Iris pigment epithelial cell (primary cell): ENCODE measurements at regions not wholly inside any gene's neighbourhood (a gene's known extent, or its start where the extent isn't known, plus 50 kb on each side); places are given as distances from the start of the nearest gene placed in this dataset.
A peak's percentile ranks its signal among the peaks of the same experiment; 100 is the strongest.
"Not testable (repeated sequence)": the region's sequence is repeated elsewhere in the genome, so short reads cannot be mapped to it uniquely, and the experiment has no call there.

ENCODE experiments used
- DNase-seq: peaks from one replicate; pipeline ENCODE4 v3.0.0-alpha.2; 2011; ENCODE audit warnings: low read depth

GRCh38 chr7:148472406-148472805, 118.2 kb upstream of the C7orf33 start:
- no peak for DNase-seq

- no peak for DNase-seq
Measured at GRCh38 chr7:148473703-148474480, 116.7 kb upstream of the C7orf33 start.

GRCh38 chr7:148474481-148475025, 116.0 kb upstream of the C7orf33 start:
- no peak for DNase-seq

GRCh38 chr7:148478551-148478950, 112.0 kb upstream of the C7orf33 start:
- DNase-seq = no peak

GRCh38 chr7:148480479-148481146, 110.0 kb upstream of the C7orf33 start:
- DNase-seq = no peak

DNA sequence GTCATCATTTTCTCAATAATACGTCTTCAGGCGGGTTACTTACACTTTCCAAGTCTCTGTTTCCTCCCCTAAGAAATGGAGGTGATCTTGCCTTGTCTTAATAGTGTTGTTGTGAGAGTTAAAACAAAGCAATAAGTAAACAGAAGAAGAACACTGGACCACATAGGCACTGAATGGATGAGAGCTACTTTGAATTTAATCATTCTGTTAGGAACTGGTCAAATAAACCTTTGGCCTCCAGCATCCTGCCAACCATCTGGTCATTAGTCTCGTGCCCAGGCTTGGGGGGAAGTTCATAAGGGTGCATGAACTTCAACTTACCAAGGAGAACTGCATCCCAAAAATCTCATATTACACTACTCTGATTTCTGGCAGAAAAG, 109.4 kb upstream of the C7orf33 start:
- no peak for DNase-seq

GRCh38 chr7:148481971-148482626, 108.5 kb upstream of the C7orf33 start:
- DNase-seq = no peak

- DNase-seq = no peak
Measured at GRCh38 chr7:148483515-148484308, 106.9 kb upstream of the C7orf33 start.

DNA sequence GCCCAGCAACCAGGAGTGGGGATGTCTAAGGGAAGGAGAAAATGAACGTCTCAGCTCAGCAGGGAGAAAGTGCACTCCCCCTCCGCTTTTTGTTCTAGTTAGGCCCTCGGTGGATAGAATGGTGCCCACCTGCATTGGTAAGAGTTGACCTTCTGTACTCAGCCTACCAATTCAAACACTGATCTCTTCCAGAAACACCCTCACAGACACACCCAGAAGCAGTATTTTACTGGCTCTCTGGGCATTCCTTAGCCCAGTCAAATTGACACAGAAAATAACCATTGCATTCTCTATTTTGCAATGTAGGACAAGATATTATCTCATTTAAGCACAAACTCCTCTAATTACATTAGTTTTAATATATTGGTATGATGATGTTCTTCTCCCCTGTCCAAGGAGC, 106.1 kb upstream of the C7orf33 start:
- DNase-seq = no peak

DNA sequence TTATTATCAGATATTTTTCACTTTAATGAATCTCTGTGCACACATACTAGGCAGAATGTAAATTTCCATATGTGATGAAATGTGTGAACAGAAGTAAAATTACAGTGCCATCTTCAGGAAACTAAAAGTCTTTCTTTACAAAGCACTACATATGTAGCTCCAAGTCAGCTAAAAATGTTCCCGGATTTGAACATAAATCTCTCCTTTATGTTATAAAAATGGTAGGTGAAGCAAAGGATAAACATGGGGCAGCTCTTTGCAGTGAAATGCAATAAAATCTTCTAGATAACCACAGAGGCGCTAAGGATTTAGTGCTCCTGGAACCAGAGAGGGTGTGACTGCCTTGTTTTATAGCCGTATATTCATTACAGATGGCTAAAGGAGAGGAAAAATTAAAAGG, 104.9 kb upstream of the C7orf33 start:
- DNase-seq = no peak

DNA sequence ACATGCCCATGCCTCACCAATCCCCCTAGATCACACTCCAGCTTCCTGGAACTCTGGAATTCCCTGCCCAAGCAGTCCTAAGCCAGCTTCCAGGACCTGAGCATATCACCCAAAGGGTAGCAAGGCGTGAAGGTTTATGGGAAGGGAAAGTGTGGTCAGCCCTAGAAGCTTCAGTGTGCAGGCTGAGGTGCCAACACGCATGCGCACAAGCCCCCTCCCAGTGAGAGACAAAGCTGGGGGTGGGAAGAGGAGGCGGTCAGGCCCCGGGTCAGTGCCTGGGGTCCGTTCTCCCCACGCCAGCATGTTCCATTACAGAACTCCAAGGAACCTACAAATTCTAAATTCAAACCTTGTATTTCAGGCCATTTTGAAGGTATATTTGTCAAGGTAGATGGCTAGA, 103.6 kb upstream of the C7orf33 start:
- DNase-seq = no peak

DNA sequence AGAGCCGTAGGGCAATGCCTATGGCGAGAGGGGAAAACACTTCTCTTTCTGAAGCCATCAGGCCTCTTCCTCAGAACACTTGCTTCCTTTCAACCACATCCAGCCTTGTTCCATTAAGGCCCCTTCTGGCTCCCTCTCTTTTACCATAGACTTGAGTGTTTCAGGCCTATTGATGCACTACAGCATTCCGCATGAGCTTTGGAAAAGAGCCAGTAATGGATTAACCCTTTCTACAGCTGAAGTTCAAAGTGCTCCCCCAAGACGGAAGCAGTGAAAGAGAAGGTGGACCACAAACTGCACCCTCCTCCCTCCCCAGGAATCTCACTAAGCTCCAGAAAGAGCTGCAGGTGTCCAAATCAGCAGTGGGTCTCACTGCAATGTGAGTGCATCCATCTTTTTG, 102.7 kb upstream of the C7orf33 start:
- DNase-seq = no peak

DNA sequence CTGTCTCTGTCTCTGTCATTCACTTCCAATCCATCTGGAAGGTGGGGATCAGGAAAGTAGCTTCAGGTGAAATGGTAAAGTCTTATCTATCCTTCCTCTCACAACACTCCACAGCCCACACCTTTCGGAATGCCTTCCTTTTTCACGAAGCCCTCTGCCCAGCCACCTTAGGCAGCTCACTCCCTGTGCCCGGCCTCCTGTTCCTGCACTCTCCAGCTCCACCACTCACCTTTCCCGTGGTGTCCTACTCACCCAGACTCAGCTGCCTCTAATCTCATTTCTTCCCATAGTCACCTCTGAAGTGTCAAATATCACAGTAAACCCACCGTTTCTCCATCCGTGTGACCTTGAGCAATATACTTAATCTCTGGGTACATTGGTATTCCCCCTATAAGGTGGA, 100.9 kb upstream of the C7orf33 start:
- DNase-seq = no peak

DNA sequence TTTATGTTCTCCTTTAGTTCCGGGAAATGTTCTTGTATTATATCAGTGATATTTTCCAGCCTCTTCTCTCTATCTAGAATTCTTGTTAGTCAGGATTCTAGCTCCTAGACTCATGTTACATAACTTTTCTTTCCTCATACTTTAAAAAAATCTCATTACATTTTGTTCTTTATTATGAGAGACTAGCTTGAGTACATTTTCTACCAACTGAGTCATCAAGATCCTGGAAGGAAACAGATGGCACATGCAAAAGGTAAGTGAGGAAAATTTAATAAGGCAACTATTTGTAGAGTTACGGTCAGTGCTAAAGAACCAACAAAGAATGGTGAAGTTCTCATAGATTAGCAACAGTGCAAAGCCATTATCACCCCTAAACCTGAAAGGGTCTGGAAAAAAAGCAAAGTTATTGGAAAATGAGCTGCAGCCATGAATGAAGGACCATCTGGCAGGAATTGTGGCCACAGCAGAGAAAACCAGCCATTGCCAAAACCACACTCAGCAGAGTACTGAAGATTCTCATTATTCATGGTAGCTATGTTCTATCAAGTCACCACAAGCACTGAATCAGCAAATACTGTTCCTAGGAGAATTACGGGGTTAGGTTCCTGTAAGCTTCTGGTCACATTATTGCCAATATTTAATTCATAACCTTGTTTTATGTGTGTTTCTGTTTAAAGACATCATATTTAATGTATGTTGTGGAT, 98.3 kb upstream of the C7orf33 start:
- peak; percentile 20 for DNase-seq

DNA sequence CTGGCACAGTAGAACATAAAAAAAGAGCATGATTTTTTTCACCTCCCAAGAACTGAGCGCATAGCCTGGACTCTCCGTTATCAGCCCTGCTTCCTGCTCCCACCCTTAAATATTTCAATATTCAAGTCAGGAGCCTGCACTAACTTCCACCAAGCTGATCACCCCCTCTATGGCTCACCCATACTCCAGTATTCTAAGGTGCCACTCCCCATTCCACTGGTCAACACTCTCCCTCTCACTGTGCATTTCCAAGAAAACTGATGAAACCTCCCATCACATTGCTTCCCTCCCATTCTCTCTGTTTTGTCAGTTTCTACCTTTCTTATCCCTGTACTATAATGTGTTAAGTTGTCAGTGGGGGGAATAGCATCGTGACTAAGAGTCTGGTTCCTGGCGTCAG, 95.0 kb upstream of the C7orf33 start:
- DNase-seq = no peak

- DNase-seq = no peak
Measured at GRCh38 chr7:148500978-148501377, 89.6 kb upstream of the C7orf33 start.

DNA sequence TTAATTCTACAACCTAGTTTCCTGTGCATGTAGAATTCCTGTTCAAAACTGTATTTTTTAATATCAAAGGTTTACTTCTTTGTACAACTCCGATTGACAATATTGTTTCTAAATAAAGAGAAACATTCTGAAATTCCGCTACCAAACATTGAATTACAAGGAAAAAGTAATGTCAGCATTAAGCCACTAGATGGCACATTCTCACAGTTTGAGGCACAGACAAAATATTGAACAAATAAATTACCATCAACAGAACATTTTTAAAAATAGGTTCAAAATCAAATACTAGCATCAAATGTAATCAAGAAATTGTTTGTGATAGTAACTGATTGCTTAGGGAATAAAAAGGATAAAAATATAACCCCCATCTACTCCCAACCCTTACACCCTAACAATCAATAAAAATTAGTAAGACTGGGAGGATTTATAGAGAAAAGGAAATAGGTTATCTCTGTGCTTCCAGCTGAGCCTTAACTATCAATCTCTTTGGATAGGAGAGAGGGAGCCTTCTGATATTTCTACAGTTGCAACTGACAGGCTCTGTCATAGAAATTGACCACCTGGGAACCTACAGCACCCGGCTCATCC, 86.6 kb upstream of the C7orf33 start:
- DNase-seq = peak; percentile 35

GRCh38 chr7:148505645-148506375, 84.8 kb upstream of the C7orf33 start:
- DNase-seq = no peak

DNA sequence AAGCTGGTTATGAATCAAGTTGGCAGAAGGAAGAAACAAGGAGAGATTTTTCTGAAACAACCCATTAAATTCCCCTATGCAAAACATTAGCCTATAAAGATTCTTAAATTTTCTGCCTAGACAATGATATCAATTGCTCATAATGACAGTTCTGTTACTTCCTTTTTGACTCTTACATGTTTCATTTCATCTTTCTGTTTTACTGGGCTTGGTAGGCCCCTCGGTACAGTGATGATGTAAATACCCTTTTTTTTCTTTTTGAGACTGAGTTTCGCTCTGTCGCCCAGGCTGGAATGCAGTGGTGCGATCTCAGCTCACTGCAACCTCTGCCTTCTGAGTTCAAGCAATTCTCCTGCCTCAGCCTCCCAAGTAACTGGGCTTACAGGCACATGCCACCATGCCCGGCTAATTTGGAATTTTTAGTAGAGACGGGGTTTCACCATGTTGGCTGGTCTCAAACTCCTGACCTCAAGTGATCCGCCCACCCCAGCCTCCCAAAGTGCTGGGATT, 83.4 kb upstream of the C7orf33 start:
- DNase-seq = not testable (repeated sequence)

GRCh38 chr7:148507787-148508186, 82.8 kb upstream of the C7orf33 start:
- DNase-seq = no peak
